HG03432 (cell line): ENCODE measurements at regions not wholly inside any gene's neighbourhood (a gene's known extent, or its start where the extent isn't known, plus 50 kb on each side); places are given as distances from the start of the nearest gene placed in this dataset.
"Not testable (repeated sequence)": the region's sequence is repeated elsewhere in the genome, so short reads cannot be mapped to it uniquely, and the experiment has no call there.

Experiments used
- ATAC-seq: cut with Tn5 transposase; IDR thresholded peaks from one replicate; pipeline ENCODE4 v1.9.1; 2021; ENCODE audit warnings: mild to moderate bottlenecking, moderate library complexity; ENCODE audit not compliant: unreplicated experiment

DNA sequence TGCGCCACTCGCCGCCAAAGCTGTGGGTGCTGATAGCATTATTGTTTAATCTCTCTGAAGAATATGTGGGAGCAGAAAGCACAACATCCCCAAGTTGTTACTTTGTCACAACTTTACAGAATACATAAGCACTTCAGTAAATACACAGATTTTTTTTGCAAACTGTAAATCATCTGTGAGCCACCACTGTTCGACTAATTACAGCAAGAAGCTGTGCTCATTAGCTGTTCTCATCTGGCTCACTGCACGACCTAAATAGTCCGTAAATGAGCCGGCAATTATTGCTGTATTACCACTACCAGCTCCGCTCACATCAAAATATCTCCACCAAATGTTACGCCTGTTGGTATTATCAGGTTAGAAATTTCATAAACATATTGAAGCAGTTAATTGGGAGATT is 228.9 kb upstream of the PRKD1 start:
- ATAC-seq: no peak

DNA sequence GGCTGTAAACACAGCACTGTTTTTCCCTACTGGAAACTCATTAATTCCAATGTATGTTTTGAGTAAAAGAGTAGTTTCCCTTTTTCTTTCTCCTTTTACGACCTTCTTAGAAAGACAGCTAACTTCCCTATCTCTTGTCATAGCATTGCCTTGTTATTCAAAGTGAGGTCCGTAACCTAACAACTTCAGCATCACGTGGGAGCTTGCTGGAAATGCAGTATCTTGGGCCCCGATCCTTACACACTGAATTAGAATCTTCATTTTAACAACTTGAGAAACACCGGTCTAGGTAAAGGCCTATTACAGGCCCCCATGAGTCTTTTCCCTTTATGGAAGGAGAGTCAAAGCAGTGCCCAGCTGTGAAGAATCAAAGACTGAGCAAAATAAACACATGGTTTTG is 230.7 kb upstream of the PRKD1 start:
- ATAC-seq: no peak

DNA sequence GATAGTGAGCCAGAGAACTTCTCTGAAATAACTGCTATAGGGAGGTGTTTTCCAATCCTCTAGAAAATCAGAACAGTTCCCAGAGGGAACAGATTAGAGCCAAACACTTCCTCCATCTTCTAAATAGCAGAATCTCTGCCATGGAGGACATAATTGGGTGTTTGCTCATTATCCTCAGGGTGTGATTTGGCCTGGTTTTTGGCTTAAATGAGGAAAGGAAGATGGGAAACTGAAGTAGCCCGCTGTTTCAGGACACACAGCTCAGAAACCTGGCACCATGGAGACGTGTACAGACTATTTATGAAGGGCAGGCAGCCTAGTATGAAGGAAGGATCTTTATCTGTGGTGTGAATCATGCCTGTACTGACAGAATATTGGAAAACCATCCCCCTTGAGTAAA is 231.7 kb upstream of the PRKD1 start:
- no peak for ATAC-seq

DNA sequence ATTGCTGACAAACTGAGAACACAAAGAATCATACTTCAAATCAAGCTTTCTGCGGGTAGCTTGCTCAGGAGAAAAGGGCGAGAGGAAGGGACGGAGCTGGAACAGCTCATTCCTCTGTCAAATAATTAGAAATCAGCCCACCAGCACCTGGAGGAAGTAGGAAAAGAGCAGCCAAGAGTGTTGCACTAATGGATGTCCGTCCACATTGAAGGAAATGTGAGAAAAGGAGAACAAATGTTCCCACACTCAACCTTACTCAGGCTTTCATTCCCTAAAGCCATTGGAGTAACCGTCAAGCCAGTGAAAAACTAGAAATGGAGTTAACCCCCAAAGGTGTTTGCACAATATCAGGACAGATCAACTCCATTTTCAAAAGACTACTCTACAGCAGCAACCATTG is 233.0 kb upstream of the PRKD1 start:
- no peak for ATAC-seq

DNA sequence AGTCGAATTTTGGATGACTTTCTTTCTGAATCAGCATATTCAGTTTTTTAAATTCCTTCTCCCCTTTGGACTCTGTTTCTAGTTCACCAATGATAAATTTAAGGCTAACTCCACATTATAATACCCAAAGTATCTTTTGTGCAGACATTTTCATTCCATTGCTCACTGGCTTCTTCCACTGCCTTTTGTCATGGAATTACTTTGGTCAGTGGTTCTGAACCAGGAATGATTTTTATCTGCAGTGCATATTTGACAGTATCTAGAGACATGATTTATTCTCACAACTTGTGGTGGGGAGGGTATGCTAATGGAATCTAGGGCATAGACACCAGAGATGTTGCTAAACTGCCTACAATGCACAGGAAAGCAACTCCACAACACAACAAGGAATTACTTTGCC is 234.4 kb upstream of the PRKD1 start:
- no peak for ATAC-seq

DNA sequence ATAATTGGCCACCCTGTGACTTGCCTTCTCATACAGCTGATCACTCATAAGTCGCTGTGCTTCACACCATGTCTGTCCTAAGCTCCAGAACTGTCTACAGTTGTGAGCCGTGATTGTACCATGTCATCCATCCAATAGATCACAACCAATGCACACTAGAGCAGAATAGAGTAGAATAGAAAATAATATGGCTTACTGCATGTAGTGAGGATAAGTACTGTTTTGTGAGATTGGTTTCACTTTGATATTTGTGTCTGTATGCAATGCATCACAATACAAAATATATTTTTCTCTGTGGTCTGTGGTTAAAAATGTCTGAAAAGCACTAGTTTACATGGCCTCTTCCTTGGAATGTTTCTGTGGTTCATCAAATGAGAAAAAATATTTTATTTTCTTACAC is 237.6 kb upstream of the PRKD1 start:
- no peak for ATAC-seq

DNA sequence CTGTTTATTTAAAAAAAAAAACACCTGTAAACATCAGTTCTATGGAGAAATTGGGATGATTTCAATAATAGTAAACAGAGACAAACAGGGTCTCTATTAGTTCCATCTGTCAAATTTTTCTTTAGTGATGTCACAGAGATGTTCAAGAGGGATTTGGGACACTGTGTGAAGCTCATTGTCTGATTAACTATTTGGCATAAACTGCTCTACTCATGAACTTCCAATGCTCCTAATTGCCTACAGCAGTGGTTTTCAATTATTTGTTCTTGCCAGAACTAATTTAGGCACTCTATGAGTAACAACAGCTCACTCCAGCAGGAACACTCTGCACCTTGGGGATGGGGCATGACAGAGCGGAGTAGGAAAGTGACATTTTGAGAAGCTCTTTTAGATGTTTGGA is 250.1 kb upstream of the PRKD1 start:
- no peak for ATAC-seq

DNA sequence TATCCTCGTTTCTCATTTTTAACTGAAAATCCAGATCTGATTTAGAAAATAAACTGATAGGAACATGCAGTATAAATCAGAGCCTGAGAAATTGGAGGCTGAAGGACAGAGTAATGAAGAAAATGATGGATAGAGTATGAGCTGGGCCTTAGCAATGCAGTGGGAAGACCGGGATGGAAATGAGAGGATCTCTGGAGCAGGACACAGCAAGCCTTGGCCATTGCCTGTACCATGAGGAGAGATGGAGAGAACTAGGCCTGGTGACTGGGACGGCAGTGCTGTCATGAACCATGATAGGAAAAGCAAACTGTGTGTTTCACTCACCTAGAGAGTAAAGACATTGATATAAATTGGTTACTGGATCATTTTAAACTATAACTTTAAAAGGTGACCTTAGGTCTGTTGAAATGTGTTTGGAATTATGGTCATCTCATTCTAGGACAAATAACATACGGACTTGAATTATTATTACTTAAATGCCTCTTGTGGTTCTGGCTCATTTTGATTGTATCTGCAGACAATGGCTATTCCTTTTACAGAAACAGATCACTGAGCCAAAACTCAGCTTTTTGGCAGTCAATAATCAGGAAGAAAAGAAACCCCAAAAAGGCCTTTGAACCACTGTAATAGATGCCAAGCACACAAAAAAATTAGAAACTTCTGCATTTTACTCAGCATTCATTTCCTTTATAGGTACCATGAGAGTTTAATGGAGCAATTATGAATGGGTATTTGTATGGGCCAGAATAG is 251.9 kb upstream of the PRKD1 start:
- no peak for ATAC-seq

DNA sequence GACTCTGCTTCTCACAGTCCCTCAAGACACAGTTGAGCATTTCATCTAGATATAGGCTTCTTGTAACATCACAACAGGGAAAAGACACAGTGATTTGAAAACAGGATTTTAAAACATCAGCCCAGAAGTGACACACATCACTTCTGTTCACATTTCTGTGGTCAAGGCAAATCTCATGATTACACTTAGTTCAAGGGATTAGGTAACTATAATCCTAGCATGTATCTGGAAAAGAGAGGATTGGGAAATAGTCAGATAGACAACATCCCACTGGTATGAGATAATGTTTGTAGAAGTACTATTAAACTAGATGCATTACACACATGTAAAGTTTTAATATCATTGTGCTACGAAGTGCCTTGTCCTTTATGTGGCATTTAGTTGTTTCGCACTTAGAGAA is 252.6 kb upstream of the PRKD1 start:
- no peak for ATAC-seq

DNA sequence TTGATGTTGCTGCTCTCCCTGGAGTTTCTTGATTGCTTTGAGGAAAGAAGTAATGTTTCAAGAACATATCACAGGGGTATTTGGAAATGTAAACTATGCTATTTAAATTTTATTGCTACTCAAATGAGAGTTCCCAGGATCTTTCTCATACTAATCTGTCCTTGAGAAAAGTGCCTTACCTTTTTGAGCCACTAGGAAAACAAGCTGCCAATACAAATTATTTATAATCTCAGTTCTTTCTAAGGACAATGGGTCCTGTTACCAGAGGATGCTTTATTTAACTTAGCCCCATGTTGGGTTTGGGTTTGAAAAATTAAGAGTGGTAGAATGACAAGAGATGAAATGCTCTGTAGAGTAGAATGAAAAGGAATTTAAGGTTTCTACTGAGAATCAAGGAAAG is 258.2 kb upstream of the PRKD1 start:
- no peak for ATAC-seq

DNA sequence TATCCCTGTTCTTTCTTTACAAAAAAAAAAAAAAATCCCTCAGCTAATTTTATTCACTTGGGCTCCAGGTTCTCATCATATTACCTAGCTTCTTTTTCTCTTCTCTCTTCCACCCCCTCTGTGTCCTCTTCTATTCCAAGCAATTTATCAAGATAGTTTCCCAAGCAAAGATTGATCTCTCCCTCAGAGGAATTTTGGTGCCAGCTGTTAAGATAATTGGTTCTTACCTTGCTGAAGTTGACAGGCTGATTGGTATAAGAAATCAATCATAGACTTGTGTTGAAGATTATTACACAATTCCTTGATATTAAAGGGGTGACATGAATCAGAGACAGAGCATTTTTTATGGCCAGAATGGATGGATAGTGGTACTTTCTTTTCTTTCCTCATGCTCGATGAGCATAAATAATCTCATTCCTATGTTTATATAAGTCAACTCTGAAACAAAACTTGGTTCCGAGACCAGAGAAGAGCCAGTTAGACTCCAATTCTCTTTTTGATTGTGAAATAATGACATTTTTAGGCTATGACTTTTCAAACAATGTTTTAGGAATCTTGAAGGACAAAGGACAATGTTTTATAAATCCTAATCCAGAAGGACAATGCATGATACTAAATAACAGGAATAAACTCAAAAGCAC is 264.1 kb upstream of the PRKD1 start:
- ATAC-seq: no peak

DNA sequence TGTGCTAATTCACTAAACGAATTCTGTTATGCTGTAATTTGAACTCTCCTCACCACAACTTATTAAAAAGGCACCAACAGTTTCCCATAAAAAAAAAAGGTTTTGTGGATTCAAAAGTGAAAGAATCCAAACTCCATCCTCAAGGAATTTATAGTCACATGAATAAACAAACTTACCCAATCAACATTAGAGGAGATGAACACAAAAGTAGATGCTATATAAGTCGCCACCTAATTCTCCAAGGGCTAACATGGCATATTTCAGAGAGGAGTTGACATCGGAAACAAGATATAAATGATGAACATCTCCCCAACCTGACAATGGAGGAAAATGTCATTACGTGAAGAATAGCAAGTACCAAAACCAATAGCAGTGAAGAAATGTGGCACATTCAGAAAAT is 265.5 kb upstream of the PRKD1 start:
- ATAC-seq: no peak

DNA sequence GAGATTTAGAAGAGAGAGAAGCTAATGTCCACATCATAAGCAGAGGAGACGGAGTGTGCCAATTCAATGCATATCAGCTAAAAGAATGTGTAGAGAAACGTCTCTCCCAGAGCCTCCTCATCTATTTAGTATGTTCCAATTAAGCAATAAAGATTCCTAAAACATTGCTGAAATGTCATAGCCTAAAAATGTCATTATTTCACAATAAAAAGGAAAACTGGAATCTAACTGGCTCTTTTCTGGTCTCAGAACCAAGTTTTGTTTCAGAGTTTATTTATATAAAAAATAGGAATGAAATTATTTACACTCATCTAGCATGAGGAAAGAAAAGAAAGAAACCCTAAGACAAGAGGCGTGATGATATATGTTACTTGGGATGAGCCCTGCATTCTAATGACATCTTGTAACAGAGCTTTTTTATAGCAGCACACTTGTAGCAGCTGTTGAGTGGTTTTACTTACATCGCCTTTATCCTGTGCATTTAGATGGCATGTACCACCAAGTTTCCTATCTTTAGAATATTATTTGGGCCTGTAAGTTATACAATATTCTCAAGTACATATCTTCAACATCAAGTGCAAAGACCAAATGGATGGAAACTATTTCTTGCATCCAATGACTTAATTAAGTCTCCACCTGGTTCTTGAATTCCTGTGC is 266.3 kb upstream of the PRKD1 start:
- no peak for ATAC-seq

DNA sequence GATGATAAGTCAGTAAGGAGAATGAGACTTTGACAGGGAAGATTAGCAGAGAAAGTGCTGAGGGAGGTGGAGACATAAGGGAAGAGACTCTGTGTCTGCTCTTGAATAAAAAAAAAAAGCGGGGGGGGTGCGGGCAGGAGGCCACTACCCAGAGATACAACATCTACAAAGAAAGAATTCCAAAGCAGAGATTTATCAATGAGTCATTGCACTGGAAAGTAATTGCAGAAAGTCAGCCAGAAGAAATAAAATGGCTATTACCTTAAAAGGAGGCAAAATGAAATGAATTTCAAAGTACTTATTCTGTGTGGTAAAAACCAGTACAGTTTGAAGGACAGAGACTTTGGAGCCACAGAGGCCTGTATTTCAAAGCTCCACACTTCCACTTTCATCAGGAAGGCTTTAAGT is 267.1 kb upstream of the PRKD1 start:
- no peak for ATAC-seq

DNA sequence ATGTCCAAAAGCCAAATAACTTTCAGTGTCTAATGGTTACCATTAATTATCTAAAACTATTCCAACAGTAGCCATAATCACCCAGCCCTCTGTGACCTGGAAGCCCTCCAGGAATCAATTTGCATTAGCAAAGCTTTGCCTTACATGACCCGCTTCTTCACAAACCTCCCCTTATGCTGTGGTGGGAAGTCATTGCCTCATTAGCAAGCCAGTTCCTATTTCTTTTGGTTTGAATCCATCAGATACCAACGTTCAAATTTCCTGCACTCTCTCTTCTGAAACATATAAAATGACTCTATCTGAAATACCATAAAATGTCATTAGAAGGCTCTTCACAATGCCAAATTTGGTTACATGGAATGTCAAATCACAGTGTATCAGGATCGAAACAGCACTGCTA is 268.3 kb upstream of the PRKD1 start:
- ATAC-seq: no peak

DNA sequence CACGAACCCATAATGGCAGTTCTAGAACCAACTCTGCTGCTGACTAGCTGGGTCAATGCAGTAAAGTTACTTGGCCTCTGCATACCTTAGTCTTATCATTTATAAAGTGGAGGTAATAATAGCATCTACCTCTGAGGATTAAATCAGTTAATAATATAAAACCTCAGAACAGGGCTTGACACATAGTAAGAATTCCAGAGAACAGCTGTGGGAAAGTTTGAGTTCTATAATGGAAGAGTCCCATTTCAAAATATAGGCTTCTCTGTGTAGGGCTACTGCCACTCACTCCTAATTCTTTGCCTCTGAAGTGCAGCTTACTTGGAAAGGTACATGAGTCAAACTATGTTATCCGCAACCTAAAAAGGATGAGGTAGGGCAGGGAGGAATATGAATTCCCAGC is 269.2 kb upstream of the PRKD1 start:
- no peak for ATAC-seq

DNA sequence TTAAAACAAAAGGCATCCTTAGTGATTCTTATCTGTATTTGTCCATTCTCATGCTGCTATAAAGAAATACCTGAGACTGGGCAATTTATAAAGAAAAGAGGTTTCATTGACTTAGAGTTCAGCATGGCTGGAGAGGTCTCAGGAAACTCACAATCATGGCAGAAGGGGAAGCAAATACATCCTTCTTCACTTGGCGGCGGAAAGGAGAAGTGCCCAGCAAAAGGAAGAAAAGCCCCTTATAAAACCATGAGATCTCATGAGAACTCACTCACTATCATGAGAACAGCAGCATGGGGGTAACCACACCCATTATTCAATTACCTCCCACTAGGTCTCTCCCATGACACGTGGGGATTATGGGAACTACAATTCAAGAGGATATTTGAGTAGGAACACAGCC is 271.1 kb upstream of the PRKD1 start:
- not testable (repeated sequence) for ATAC-seq

DNA sequence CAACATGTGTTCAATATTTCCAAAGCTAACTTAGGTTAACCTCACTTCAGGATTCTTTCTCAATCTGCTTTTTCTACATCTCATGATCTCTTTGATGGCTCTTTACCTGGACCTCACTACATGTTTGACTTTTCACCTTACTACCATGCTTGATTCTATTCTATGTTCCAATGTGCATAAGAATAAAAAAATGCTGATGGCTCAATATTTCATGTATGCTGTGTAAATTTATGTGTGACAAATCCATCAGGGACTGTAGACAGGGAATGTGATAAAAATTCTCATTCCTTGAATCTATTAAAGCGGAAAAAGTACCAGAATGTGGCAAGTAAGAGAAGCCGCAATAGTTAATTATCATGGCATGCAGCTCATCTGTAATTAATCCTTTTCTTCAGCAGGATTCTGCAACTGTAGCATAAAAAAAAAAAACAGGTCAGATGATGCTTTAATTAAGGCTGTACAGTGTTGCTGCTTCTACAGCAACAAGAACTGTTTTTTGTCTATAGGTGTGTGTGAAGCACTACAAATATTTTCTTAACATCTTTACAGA is 276.9 kb upstream of the PRKD1 start:
- no peak for ATAC-seq

DNA sequence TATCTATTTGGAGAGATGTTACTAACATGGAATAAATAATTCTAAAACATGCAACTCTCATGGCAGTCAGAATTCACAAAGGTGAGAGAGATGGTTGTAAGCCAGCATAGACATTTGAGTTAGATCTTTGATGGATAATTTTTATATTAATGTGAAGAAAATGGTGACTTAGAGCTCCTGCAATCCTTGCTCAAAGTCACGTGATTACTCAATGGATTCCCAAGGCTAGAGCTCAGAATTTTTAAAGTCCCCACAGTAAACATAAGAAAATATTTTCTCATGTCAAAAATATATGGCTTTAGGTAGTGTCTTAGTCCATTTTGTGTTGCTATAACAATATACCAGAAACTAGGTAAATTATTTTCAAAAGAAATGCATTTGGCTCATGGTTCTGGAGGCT is 281.5 kb upstream of the PRKD1 start:
- ATAC-seq: no peak

DNA sequence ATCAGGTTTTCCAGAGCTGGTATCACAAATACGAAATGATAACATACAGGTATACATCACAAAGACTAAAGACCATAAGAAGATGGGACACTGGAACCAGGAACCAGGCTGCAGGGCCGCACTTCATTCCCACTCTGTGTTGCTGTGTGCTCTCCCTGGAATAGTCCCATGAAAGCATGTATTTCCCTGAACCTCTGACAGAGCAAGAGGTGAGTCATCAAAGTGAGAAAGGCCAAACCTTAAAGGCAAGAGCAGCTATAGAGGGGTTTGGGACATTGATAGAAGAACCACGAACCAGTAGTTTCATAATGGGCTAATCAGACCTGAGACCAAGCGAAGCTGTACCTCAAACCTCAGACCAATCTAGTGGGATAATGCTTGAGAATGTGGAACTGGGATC is 283.0 kb upstream of the PRKD1 start:
- ATAC-seq: no peak

DNA sequence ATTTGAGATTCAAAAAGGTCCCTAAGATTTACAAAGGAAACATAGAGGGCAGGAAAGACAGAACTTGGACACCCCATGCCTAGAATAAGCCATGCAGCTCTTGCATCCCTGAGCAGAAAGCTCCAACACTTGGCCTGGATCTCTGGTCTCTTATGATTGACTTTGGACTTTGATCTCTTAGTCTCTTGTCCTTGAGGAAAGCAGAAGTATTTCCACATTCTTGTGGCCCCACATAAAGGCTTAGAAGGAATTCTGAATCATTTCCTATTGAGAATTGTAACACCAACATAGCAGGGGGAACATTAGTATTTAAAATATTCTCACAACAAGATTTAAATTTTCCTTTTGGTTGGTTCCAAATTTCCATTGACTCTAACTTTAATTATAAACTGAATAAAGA is 283.7 kb upstream of the PRKD1 start:
- no peak for ATAC-seq

DNA sequence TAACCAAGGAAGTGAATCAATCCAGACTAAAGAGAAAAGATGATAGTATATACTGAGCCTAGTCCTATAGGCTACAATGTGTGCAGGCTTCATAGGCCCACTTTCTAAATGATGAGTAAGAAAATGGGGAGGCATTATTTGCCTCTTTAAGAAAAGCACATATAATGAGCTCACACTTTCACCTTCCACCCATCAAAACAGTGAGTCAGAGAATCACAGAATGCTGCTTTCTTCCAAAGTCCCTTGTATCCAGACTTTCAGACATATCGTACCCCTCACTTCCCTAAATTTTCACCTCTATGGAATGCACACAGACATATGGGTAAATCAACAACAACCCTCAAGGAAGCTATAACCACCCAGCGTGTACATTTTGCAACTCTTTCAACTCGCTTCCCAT is 286.4 kb upstream of the PRKD1 start:
- no peak for ATAC-seq
